ENCODE measurements at regions not wholly inside any gene's neighbourhood (a gene's known extent, or its start where the extent isn't known, plus 50 kb on each side); places are given as distances from the start of the nearest gene placed in this dataset.

- Histone ChIP-seq H3K4me2 (no peak overlapping the region), H3K36me3 (ENCODE audit: insufficient read depth) (no peaks in the 10 kb centered on the region), H3K27ac (ENCODE audit: low read depth) (no peak overlapping the region), H4K20me1 (replicated peaks; ENCODE audit: insufficient read depth) (no peaks in the 10 kb centered on the region), H3K9me2 (ENCODE audit: insufficient read depth) (peaks cover 3% of the 10 kb centered on the region; the same call in 1 of the 2 replicates), H3K4me3 (no peak overlapping the region), H3K27me3 (ENCODE audit: insufficient read depth) (no peaks in the 10 kb centered on the region), H3K4me1 (ENCODE audit: insufficient read depth) (no peaks in the 10 kb centered on the region), H3K79me2 (replicated peaks; ENCODE audit: insufficient read depth) (no peaks in the 10 kb centered on the region), H3F3A (replicated peaks; ENCODE audit: low read depth) (no peaks in the 10 kb centered on the region), H2AFZ (peak overlapping the region; percentile 59)
- ATAC-seq (no peak), DNase-seq (ENCODE audit: low spot score) (no peak)
- H3K36me3 Mint-ChIP-seq (ENCODE audit: low read depth) = peaks cover 5% of the 10 kb centered on the region; the same call in 1 of the 3 replicates
- H3K27ac Mint-ChIP-seq = no peak overlapping the region
- TF ChIP-seq ZNF331 (CRISPR knock-in tag; IDR thresholded peaks at IDR 0.05; ENCODE audit: low read depth) (no peak), STAT1 (IDR thresholded peaks at IDR 0.05; ENCODE audit: unreplicated experiment) (no peak), REST (IDR thresholded peaks at IDR 0.05; ENCODE audit: unreplicated experiment) (no peak), ZNF462 (CRISPR knock-in tag; IDR thresholded peaks at IDR 0.05) (no peak), JUNB (IDR thresholded peaks at IDR 0.05; ENCODE audit: unreplicated experiment) (no peak), NANOG (IDR thresholded peaks at IDR 0.05; ENCODE audit: borderline replicate concordance) (no peak), ZNF114 (CRISPR knock-in tag; IDR thresholded peaks at IDR 0.05) (no peak), POLR2AphosphoS5 (IDR thresholded peaks at IDR 0.05; ENCODE audit: low read depth) (no peak), EZH2 (IDR thresholded peaks at IDR 0.05; ENCODE audit: low read depth, unreplicated experiment) (no peak), CTCF (conservative IDR thresholded peaks at IDR 0.05; ENCODE audit: low read depth in 2 of 2) (no peak), ETS1 (IDR thresholded peaks at IDR 0.05) (no peak), CREB1 (CRISPR knock-in tag; IDR thresholded peaks at IDR 0.05; ENCODE audit: low read depth) (no peak), EZH2phosphoT487 (IDR thresholded peaks at IDR 0.05; ENCODE audit: unreplicated experiment) (no peak)
- peaks cover 7% of the 10 kb centered on the region; the same call in 2 of the 3 replicates for H3K9me3 Mint-ChIP-seq
- H3K4me1 Mint-ChIP-seq = peaks cover 4% of the 10 kb centered on the region; the same call in 2 of the 3 replicates
- peaks cover 9% of the 10 kb centered on the region for H3K27me3 Mint-ChIP-seq (ENCODE audit: insufficient read depth, low read depth, poor library complexity)
- no peak overlapping the region for H3K4me3 Mint-ChIP-seq
Observed at GRCh38 chr7:37590824-37591223, 92.7 kb upstream of the GPR141 start.
